BE2C (cell line): ENCODE measurements at regions not wholly inside any gene's neighbourhood (a gene's known extent, or its start where the extent isn't known, plus 50 kb on each side); places are given as distances from the start of the nearest gene placed in this dataset.

Experiments used
- DNase-seq: peaks from one replicate; pipeline ENCODE4 v3.0.0-alpha.2; 2020
- H3K27me3 ChIP-seq: fragments of 250-450 bp; sonication (Bioruptor Pico); 2 replicates; pipeline ENCODE4 v1.5.1; 2020; ENCODE audit warnings: mild to moderate bottlenecking
- H3K36me3 ChIP-seq: fragments of 250-450 bp; sonication (Bioruptor Pico); 2 replicates; pipeline ENCODE4 v1.5.1; 2020; ENCODE audit warnings: mild to moderate bottlenecking
- H3K4me1 ChIP-seq: fragments of 250-450 bp; sonication (Bioruptor Pico); 2 replicates; pipeline ENCODE4 v1.5.1; 2020
- H3K4me3 ChIP-seq: 2 replicates; pipeline ENCODE4 v1.5.1; 2011; ENCODE audit warnings: low read depth, low read length
- H3K9me3 ChIP-seq: fragments of 250-450 bp; sonication (Bioruptor Pico); 2 replicates; pipeline ENCODE4 v1.5.1; 2020
- TF ChIP-seq, protein P1 (sequence below): IDR thresholded peaks from 2 replicates; pipeline ENCODE4 v1.5.1; 2012; ENCODE audit warnings: mild to moderate bottlenecking, low read depth, low read length

DNA sequence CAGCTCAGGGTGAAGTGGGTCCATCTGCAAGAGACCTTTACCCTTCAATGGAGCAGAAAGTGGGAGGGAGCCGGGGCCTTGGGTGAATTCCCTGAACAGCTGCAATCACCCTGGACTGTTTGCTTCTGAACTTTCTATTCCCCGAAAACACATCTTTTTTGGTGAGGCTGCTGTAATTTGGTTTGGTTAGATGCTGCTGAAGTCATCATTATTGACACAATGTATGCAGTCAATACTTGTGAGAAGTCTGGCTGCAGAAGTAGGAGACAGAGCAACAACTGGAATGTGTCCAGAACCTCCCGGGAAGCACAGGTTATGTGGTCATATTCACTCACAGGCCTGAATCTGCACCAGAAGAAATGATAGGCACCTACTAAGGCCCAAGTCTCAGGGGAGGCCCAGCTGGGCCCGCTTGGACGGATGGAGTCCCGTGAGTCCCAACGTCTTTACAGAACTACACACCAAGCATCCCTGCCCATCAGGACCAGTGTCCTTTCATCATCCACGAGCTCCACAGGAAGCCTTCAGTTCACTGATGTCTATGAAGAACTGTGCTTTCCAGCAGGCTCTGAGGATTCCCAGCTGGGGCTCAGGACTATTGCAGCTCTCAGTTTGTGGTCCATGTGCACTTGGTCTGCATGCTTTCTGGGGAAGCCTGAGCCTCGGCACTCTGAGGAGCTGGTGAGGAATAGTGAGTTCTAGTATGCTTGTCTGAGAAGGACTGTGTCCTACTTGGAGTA is 177.6 kb downstream of the THBS2 start:
- no peak for DNase-seq
- no peaks in the 10 kb centered on the region for H3K4me1 ChIP-seq
- H3K9me3 ChIP-seq: no peaks in the 10 kb centered on the region
- TF ChIP-seq, protein P1, sequence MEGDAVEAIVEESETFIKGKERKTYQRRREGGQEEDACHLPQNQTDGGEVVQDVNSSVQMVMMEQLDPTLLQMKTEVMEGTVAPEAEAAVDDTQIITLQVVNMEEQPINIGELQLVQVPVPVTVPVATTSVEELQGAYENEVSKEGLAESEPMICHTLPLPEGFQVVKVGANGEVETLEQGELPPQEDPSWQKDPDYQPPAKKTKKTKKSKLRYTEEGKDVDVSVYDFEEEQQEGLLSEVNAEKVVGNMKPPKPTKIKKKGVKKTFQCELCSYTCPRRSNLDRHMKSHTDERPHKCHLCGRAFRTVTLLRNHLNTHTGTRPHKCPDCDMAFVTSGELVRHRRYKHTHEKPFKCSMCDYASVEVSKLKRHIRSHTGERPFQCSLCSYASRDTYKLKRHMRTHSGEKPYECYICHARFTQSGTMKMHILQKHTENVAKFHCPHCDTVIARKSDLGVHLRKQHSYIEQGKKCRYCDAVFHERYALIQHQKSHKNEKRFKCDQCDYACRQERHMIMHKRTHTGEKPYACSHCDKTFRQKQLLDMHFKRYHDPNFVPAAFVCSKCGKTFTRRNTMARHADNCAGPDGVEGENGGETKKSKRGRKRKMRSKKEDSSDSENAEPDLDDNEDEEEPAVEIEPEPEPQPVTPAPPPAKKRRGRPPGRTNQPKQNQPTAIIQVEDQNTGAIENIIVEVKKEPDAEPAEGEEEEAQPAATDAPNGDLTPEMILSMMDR: no peak
- H3K27me3 ChIP-seq: no peaks in the 10 kb centered on the region
- no peak overlapping the region for H3K4me3 ChIP-seq
- H3K36me3 ChIP-seq: no peaks in the 10 kb centered on the region

DNA sequence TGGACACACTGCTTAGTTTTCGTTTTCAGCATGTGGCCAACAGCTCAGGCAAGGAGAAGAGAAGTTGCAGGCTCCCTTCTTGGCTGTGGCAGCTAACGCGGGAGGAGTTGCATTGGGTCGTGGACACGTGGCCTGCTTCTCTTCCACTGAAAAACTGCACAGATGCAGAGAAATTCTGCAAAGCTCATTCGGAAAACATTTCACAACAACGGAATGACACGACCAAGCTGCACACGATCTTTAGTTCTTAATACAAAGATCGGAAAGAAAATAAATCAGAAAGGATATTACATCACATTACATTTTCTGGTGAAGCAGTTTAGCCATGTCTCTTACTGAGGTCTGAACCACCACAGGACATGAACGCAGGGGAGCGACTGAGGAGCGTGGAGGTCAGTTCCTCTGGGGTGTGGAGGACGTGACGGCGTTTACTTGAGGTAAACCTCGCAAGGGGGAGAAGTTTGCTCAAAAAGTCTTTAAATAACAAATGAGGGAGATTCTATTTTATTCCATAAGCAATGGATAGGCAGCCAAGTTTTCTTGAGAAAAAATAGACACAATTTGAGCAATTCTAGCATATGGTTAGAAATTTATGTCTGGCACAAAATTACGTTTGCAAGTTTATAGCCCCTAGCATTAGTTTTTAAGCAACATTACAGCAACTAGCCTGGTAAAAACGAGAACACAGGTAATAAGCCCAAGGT is 178.3 kb downstream of the THBS2 start:
- Histone ChIP-seq H3K9me3 (no peaks in the 10 kb centered on the region), H3K4me3 (no peak overlapping the region), H3K36me3 (no peaks in the 10 kb centered on the region), H3K4me1 (no peaks in the 10 kb centered on the region), H3K27me3 (no peaks in the 10 kb centered on the region)
- DNase-seq: no peak
- TF ChIP-seq, protein P1: no peak

DNA sequence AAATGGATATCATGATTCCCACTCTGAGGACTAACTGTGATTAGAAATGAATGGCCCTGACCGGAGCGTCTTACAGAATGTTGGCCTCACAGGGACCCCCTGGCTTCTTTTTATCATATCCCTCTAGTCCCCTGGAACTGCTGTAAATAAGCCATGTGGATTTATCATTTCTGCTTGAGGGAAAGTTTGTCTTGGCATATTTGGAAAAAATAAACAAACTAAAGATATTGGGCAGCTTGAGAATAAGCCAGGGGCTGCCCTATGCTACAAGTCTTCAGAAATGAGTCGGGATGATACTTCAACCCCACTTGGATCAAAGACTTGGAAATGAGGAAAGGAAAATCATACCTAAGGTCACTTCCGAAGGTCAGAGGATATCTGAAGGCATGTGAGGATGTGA is 179.1 kb downstream of the THBS2 start:
- H3K4me3 ChIP-seq: no peak overlapping the region
- H3K36me3 ChIP-seq: no peaks in the 10 kb centered on the region
- no peak for DNase-seq
- no peaks in the 10 kb centered on the region for H3K9me3 ChIP-seq
- TF ChIP-seq, protein P1: no peak
- H3K27me3 ChIP-seq: no peaks in the 10 kb centered on the region
- H3K4me1 ChIP-seq: no peaks in the 10 kb centered on the region

DNA sequence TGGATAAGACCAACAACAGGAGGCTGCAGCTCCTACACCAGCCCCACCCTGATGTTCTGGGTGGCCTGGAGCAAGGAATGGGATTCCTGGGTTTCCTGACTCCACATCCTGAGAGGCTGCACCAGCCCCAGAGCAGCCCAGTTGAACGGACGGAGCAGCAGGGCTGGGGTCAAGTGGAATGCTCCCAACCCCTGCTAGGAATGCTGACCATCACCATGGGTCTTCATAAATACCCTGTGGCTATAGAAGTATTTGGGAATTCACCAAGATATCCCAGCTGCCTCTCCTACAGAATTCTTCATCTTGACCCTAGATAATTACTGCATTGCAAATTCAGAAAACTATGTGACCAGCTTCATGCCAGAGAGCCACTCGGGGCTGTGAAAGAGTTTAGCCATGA is 180.3 kb downstream of the THBS2 start:
- TF ChIP-seq, protein P1: no peak
- DNase-seq: no peak
- no peaks in the 10 kb centered on the region for H3K9me3 ChIP-seq
- H3K4me1 ChIP-seq: no peaks in the 10 kb centered on the region
- H3K27me3 ChIP-seq: no peaks in the 10 kb centered on the region
- no peaks in the 10 kb centered on the region for H3K36me3 ChIP-seq
- no peak overlapping the region for H3K4me3 ChIP-seq

DNA sequence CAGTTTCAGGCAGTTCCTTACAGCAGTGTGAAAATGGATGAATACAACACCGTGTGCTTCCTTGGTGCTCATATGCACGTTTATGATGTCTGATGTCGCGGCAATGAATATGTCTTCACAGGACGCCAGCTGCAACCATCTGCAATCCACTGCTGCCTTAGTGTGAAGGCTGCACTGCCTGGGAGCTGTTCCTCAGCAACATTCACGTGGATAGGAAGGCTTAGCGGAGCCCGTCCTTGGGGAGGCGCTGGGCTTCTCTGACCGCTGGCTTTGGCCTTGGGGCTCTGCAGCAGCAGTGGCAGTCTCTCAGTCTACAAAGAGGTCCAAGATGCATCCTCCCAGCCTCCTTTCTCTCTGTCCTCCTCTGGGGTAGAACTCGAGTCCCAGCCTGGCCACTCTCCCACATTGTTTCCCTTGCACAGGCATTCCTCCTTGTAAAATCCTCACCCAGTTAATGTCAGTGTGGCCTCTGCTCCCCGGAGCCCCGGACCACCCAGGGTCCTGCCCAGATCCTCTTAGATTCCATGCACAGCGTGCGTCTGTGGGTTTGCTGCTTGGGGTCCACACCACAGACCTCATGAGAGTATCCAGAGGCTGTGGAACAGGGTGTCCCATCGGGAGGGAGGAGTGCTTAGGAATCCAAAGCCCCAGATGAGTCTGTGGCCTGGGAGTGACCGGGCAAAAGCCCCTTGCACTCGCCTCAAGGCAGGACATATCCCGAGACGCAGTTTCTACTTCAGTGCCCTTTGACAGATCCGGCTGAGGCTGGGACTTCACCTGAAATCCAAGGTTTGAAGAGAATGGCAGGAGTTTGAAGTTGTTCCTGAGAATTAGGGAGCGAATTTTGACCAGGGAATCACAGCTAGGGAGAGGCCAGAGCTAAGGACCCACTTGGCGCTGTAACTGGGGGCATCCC is 181.3 kb downstream of the THBS2 start:
- H3K36me3 ChIP-seq: no peaks in the 10 kb centered on the region

More for the DNA sequence above, 181.3 kb downstream of the THBS2 start:
- DNase-seq: no peak
- TF ChIP-seq, protein P1: no peak
- no peaks in the 10 kb centered on the region for H3K9me3 ChIP-seq
- H3K4me3 ChIP-seq: no peak overlapping the region
- H3K4me1 ChIP-seq: no peaks in the 10 kb centered on the region
- no peaks in the 10 kb centered on the region for H3K27me3 ChIP-seq
